GM23248 (cell line): ENCODE measurements at regions not wholly inside any gene's neighbourhood (a gene's known extent, or its start where the extent isn't known, plus 50 kb on each side); places are given as distances from the start of the nearest gene placed in this dataset.
A peak's percentile ranks its signal among the peaks of the same experiment; 100 is the strongest.

Experiments used
- DNase-seq: peaks from one replicate; pipeline ENCODE4 v3.0.0-alpha.2; 2015
- H2AFZ ChIP-seq: fragments of 200-600 bp; sonication (generic); 2 replicates; pipeline ENCODE4 v1.6.1; 2016; ENCODE audit warnings: antibody characterized with exemption
- H3F3A ChIP-seq: fragments of 200-600 bp; sonication (generic); 2 replicates; pipeline ENCODE4 v1.6.1; 2016; ENCODE audit warnings: mild to moderate bottlenecking, antibody characterized with exemption, mixed run types; ENCODE audit not compliant: insufficient read depth
- H3K27ac ChIP-seq: fragments of 200-600 bp; sonication (generic); 2 replicates; pipeline ENCODE4 v1.5.1; 2016; ENCODE audit warnings: mild to moderate bottlenecking
- H3K27me3 ChIP-seq: fragments of 200-600 bp; sonication (generic); replicated peaks from 2 replicates; pipeline ENCODE4 v1.6.1; 2016; ENCODE audit warnings: mild to moderate bottlenecking; ENCODE audit not compliant: insufficient read depth
- H3K36me3 ChIP-seq: fragments of 200-600 bp; sonication (generic); 2 replicates; pipeline ENCODE4 v1.6.1; 2016; ENCODE audit warnings: low read depth, mild to moderate bottlenecking
- H3K4me1 ChIP-seq: fragments of 200-600 bp; sonication (generic); 2 replicates; pipeline ENCODE4 v1.6.1; 2016; ENCODE audit warnings: mild to moderate bottlenecking; ENCODE audit not compliant: insufficient read depth
- H3K4me2 ChIP-seq: fragments of 200-600 bp; sonication (generic); one replicate; pipeline ENCODE4 v1.6.1; 2016; ENCODE audit warnings: mild to moderate bottlenecking; ENCODE audit not compliant: unreplicated experiment
- H3K4me3 ChIP-seq: fragments of 200-600 bp; sonication (generic); 2 replicates; pipeline ENCODE4 v1.5.1; 2016; ENCODE audit warnings: mild to moderate bottlenecking
- H3K79me2 ChIP-seq: fragments of 200-600 bp; sonication (generic); 2 replicates; pipeline ENCODE4 v1.6.1; 2016; ENCODE audit warnings: mild to moderate bottlenecking; ENCODE audit not compliant: insufficient read depth
- H3K9ac ChIP-seq: fragments of 200-600 bp; sonication (generic); 2 replicates; pipeline ENCODE4 v1.6.1; 2016; ENCODE audit warnings: mild to moderate bottlenecking
- H3K9me2 ChIP-seq: fragments of 200-600 bp; sonication (generic); 2 replicates; pipeline ENCODE4 v1.6.1; 2016; ENCODE audit warnings: mixed run types, mild to moderate bottlenecking, moderate library complexity; ENCODE audit not compliant: insufficient read depth
- H3K9me3 ChIP-seq: fragments of 200-600 bp; sonication (generic); one replicate; pipeline ENCODE4 v1.6.1; 2017; ENCODE audit warnings: low read depth
- H4K20me1 ChIP-seq: fragments of 200-600 bp; sonication (generic); 2 replicates; pipeline ENCODE4 v1.6.0; 2016; ENCODE audit not compliant: insufficient read depth
- EZH2 ChIP-seq: fragments of 200-600 bp; sonication (generic); IDR thresholded peaks from 2 replicates; pipeline ENCODE4 v1.6.1; 2018; ENCODE audit warnings: antibody characterized with exemption, mild to moderate bottlenecking; ENCODE audit not compliant: insufficient read depth, poor library complexity, severe bottlenecking
- EZH2phosphoT487 ChIP-seq: fragments of 200-600 bp; sonication (generic); IDR thresholded peaks from 2 replicates; pipeline ENCODE4 v1.6.1; 2018; ENCODE audit warnings: antibody characterized with exemption, moderate library complexity, mild to moderate bottlenecking, low read depth; ENCODE audit not compliant: insufficient read depth
- WGBS, 2 experiments: methylation state at CpG; one replicate each; pipeline ENCODE4 v1.1.6; 2015 to 2017; ENCODE audit warnings: low lambda C conversion rate in 2 of 2, low coverage in 1 of 2; ENCODE audit errors: missing lambda C conversion rate in 2 of 2; 5-methylcytosine and 5-hydroxymethylcytosine counted together
- in situ Hi-C: fragments of 300-500 bp; cut with MboI; formaldehyde crosslinking; loops from 2 replicates; pipeline ENCODE4 v1.15.0; 2020

GRCh38 chr10:55242544-55242943 lies 441.5 kb upstream of the PCDH15 start:
- Histone ChIP-seq H3K9me3 (no peaks in the 10 kb centered on the region), H3K27me3 (no peaks in the 10 kb centered on the region), H3K4me3 (no peak overlapping the region), H3K4me2 (no peak overlapping the region), H3K79me2 (no peaks in the 10 kb centered on the region), H2AFZ (no peak overlapping the region), H3F3A (no peaks in the 10 kb centered on the region), H3K9me2 (no peaks in the 10 kb centered on the region), H3K4me1 (no peaks in the 10 kb centered on the region; the same call in 1 of the 2 replicates), H4K20me1 (no peaks in the 10 kb centered on the region), H3K27ac (no peak overlapping the region), H3K9ac (no peak overlapping the region), H3K36me3 (no peaks in the 10 kb centered on the region)
- TF ChIP-seq EZH2phosphoT487 = no peak
- TF ChIP-seq EZH2 = no peak
- 65 to 67% methylated on average over 6 of the region's 6 CpGs for WGBS, 2 experiments
- DNase-seq = no peak
- in situ Hi-C loops = no loop called here

GRCh38 chr10:55237462-55237861 lies 436.4 kb upstream of the PCDH15 start:
- no peak overlapping the region for H2AFZ ChIP-seq
- H3K9me2 ChIP-seq = no peaks in the 10 kb centered on the region
- no peaks in the 10 kb centered on the region for H3K79me2 ChIP-seq
- H3K9ac ChIP-seq = no peak overlapping the region
- TF ChIP-seq EZH2phosphoT487 = no peak
- H3K4me1 ChIP-seq = no peaks in the 10 kb centered on the region
- no peaks in the 10 kb centered on the region for H3K36me3 ChIP-seq
- no peaks in the 10 kb centered on the region for H3K27me3 ChIP-seq
- H3K4me3 ChIP-seq = no peak overlapping the region
- H4K20me1 ChIP-seq = no peaks in the 10 kb centered on the region
- DNase-seq = no peak
- H3K4me2 ChIP-seq = no peak overlapping the region
- no peaks in the 10 kb centered on the region for H3F3A ChIP-seq
- H3K27ac ChIP-seq = no peak overlapping the region
- in situ Hi-C loops = no loop called here
- H3K9me3 ChIP-seq = no peaks in the 10 kb centered on the region

GRCh38 chr10:55233505-55233904 lies 432.5 kb upstream of the PCDH15 start:
- Histone ChIP-seq H3K4me2 (peak overlapping the region; percentile 37), H3K27ac (no peak overlapping the region), H3K9ac (no peak overlapping the region), H3F3A (no peaks in the 10 kb centered on the region), H4K20me1 (no peaks in the 10 kb centered on the region), H3K4me3 (peak overlapping the region; percentile 47), H3K9me3 (no peaks in the 10 kb centered on the region), H3K79me2 (no peaks in the 10 kb centered on the region), H3K27me3 (no peaks in the 10 kb centered on the region; the same call in 1 of the 2 replicates), H3K4me1 (no peaks in the 10 kb centered on the region), H3K9me2 (no peaks in the 10 kb centered on the region), H3K36me3 (no peaks in the 10 kb centered on the region), H2AFZ (peak overlapping the region; percentile 44)
- in situ Hi-C loops = no loop called here
- DNase-seq = no peak
- TF ChIP-seq EZH2 (no peak), EZH2phosphoT487 (no peak)

- Histone ChIP-seq H3K36me3 (no peaks in the 10 kb centered on the region), H3F3A (no peaks in the 10 kb centered on the region), H3K27ac (no peak overlapping the region), H2AFZ (peak overlapping the region; percentile 44), H3K9ac (no peak overlapping the region), H4K20me1 (no peaks in the 10 kb centered on the region), H3K4me1 (no peaks in the 10 kb centered on the region), H3K4me2 (peak overlapping the region; percentile 37), H3K79me2 (no peaks in the 10 kb centered on the region), H3K4me3 (peak overlapping the region; percentile 47), H3K27me3 (no peaks in the 10 kb centered on the region; the same call in 1 of the 2 replicates), H3K9me3 (no peaks in the 10 kb centered on the region), H3K9me2 (no peaks in the 10 kb centered on the region)
- 32 to 37% methylated on average over 3 of the region's 3 CpGs for WGBS, 2 experiments
- DNase-seq = no peak
- in situ Hi-C loops = no loop called here
- no peak for TF ChIP-seq EZH2
- TF ChIP-seq EZH2phosphoT487 = no peak
Measured at GRCh38 chr10:55233090-55233489, 432.1 kb upstream of the PCDH15 start.

GRCh38 chr10:55232553-55232952 lies 431.5 kb upstream of the PCDH15 start:
- H3K36me3 ChIP-seq = no peaks in the 10 kb centered on the region
- no peaks in the 10 kb centered on the region for H3K9me2 ChIP-seq
- no peak overlapping the region for H3K27ac ChIP-seq
- TF ChIP-seq EZH2phosphoT487 (no peak), EZH2 (no peak)
- 33 to 39% methylated on average over 1 of the region's 1 CpG for WGBS, 2 experiments
- peak overlapping the region; percentile 37 for H3K4me2 ChIP-seq
- H3K9ac ChIP-seq = no peak overlapping the region
- H3K27me3 ChIP-seq = no peaks in the 10 kb centered on the region; the same call in 1 of the 2 replicates
- in situ Hi-C loops = no loop called here
- no peaks in the 10 kb centered on the region for H3F3A ChIP-seq
- no peaks in the 10 kb centered on the region for H3K79me2 ChIP-seq
- no peak for DNase-seq
- H2AFZ ChIP-seq = peak overlapping the region; percentile 44
- no peak overlapping the region for H3K4me3 ChIP-seq
- no peaks in the 10 kb centered on the region for H4K20me1 ChIP-seq
- H3K4me1 ChIP-seq = no peaks in the 10 kb centered on the region
- H3K9me3 ChIP-seq = no peaks in the 10 kb centered on the region
